Stimulated activated CD8-positive, alpha-beta memory T cell treated with anti-CD3 and anti-CD28 coated beads, Interleukin-4, amount 100 ng/mL, for 4 hours (primary cell): ENCODE measurements at regions not wholly inside any gene's neighbourhood (a gene's known extent, or its start where the extent isn't known, plus 50 kb on each side); places are given as distances from the start of the nearest gene placed in this dataset.
"Not testable (repeated sequence)": the region's sequence is repeated elsewhere in the genome, so short reads cannot be mapped to it uniquely, and the experiment has no call there.

Experiments used
- DNase-seq, 2 donors: peaks; one replicate each; pipeline ENCODE4 v3.0.0-alpha.2; 2020; ENCODE audit warnings: low read depth in 2 of 2, low spot score in 1 of 2

- no peak for DNase-seq
Observed at GRCh38 chr5:130957151-130957550, 207.9 kb downstream of the HINT1 start.

DNA sequence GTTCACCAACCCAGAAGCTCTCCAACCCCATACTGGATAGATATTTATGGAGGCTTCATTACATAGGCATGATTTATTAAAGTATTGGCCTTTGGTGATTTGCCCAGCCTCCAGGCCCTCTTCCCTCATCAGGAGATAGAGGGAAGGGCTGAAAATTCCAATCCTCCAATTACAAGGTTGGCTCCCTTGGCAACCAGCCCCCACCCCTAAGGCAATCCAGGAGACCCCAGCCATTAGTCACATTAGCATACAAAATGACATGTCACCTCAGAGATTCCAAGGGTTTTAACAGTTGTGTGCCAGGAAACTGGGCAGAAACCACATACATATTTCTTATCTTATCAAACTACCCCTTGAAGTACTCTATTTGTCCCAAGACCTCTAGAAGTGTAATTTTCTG lies 210.0 kb downstream of the HINT1 start:
- no peak for DNase-seq

- no peak for DNase-seq
Observed at GRCh38 chr5:130954336-130954735, 210.7 kb downstream of the HINT1 start.

DNA sequence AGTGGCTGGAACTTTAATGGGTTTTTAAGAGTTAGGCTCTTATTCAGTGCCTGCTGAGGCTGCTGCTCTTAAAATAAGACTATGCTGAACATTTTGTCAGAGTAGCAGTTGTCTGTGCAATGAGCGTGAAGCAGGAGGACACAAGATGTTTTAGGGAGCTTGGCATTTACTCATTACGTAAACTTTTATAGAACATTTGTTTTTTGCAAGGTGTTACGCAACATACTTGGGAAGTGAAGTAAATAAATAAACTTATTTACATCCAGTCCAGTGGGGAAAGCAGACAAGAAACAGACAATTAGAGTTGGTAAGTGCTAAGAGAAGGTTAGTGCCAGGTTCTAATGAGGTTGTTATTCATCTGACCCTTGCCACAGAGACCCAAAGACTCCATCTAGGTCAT lies 226.0 kb downstream of the HINT1 start:
- DNase-seq = no peak

DNA sequence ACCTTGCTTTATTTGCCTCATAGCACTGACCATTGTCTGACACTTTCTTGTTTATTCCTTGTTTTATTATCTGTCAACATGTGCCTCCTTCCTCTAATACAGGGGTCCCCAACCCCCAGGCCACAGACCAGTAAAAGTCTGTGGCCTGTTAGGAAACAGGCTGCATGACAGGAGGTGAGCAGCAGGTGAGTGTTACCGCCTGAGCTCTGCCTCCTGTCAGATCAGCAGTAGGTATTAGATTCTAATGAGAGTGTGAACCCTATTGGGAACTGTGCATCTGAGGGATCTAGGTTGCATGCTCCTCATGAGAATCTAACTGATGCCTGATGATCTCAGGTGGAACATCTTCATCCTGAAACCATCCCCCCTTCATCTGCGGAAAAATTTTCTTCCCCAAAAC lies 228.0 kb downstream of the HINT1 start:
- no peak for DNase-seq

DNA sequence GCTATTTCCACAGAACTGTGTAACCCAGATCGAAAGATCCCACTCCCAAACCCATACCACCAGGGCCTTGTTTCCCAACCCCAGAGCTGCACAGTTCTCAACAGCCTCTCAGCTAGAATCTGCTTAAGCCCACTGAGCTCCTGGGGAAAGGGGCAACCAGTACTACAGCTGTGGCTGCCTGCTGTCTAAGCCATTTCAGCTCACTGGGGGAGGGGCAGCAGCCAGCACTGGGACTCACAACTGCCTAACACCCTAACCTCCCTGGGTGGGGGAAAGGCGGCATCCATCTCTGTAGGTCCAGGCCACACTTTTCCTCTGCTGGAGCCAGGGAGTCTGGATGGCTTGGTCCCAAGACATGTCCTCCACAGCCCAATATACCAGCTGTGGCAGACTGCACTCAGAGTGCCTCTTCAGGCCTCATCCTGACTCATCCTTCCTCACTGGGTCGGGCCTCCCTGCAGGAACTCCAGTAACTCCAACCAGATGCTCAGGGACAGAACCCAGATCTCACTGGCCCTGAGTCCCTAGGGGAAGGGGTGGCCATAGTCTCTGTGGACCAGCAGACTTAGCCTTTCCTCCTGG lies 241.4 kb downstream of the HINT1 start:
- DNase-seq = no peak

- DNase-seq = no peak
Observed at GRCh38 chr5:130912088-130912487, 253.0 kb downstream of the HINT1 start.

GRCh38 chr5:130908186-130908585 lies 256.9 kb downstream of the HINT1 start:
- no peak for DNase-seq

GRCh38 chr5:130897537-130898195 lies 267.4 kb downstream of the HINT1 start:
- not testable (repeated sequence) for DNase-seq

- not testable (repeated sequence) for DNase-seq
Observed at GRCh38 chr5:130897181-130897536, 267.9 kb downstream of the HINT1 start.

DNA sequence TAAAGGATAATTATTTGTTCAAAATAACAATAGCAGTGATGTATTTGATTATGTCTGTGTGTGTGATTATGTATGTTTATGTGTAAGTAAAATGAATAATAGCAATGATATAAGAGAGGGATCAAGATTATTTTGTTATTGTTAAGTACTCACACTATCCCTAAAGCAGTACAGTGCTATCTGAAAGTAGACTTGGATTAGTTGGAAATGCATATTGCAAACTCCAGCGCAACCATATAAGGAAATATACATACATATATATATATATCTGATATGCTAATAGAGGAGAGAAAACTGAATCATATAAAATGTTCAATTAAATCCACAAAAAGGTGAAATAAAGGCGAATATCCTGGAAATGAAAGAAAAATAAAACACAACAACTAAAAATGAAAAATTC lies 268.4 kb downstream of the HINT1 start:
- no peak for DNase-seq

GRCh38 chr5:130893006-130893405 lies 272.1 kb downstream of the HINT1 start:
- DNase-seq = no peak

- DNase-seq = no peak
Observed at GRCh38 chr5:130890610-130891009, 274.4 kb downstream of the HINT1 start.

DNA sequence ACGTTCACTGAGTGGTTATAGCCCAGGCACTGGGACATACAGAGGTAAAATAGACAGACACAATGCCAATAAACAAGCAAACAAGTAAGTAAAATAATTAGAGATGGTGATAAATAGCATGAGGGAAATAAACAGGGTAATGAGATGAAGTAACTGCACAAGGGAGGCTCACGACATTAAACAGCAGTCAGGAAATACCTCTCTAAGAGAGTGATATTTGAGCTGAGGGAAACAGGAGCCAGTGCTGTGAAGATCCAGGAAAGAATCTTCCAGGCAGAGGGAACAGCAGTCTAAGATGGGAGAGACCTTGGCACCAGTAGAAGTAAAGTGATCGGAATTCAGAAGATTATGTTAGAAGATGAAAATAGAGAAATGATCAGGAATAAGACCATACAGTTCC lies 279.4 kb downstream of the HINT1 start:
- no peak for DNase-seq

GRCh38 chr5:130885027-130885426 lies 280.0 kb downstream of the HINT1 start:
- DNase-seq = no peak

DNA sequence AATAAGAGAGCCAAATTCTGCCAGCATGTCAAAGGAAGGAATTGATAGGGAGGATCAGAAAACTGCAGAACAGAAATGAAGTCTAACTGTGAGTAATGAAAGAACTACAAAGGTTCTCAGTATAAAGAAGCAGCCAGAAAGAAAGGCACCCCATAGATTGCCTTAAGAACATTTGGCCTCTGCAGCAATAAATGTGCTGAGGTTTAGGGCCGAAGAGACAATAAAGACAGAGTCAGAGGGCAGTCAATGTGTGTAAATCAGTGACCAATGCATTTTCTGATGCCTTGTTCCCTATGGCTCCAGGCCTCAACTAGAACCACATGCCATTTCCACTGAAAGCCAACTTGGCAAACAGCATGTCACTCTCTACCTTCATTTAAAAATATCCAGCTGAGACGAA lies 281.0 kb downstream of the HINT1 start:
- DNase-seq = no peak

GRCh38 chr5:130875656-130876055 lies 289.4 kb downstream of the HINT1 start:
- DNase-seq = no peak

DNA sequence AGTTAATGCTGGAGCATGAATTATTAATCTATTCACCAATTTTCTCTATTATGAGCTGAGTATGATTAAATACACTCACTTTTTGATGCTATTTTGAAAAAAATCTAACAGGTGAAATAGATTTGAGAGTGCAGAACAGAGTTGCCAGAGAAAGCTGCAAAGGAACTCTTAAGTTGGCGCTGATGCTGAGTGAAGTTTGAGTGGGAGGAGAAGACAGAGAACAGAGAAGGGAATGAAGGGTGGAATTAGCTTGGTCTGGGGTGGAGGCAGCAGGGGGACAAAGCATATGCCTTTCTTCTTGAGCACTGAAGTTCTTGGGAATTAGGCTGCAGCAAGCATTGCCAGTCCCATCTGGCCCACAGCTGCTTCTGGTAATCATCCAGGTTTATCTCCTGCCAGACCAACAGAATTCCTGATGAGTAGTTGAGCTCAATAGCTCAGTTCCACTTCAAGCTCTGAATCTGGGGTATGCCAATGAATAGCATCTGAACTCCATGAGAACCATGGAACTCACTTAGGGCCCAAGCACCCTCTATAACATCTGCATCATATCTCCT lies 290.1 kb downstream of the HINT1 start:
- no peak for DNase-seq

DNA sequence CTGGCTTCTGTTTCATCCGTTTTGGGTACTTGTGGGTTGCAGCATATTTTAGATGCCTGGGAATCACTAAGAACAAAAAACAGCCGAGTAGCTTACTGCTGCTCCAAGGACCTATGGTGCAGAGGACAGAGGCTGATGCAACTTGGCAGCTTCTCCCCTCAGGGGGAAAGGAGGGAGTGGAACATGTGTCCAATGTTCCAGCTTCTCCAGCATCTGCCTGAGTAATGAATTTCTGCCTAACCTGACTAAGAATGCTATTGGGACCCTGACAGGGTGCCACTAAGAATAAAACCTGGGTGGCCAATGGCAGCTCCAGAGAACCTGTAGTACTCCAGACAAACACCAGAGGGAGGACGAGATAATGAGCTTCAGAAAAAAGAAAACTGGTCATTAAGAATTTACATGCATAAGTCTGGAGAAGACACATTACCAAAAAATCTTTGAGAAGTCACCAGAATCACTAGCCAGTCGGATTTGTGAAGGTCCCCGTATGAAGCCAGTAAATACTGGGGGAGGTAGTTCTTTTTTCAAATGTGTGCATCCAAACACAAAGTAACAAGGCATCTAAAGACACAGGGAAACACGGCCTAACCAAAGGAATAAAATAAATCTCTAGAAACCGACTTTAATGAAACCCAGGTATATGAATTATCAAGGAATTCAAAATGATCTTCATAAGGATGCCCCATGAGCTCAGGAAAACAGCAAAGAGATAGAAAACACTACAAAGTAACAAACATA lies 293.5 kb downstream of the HINT1 start:
- DNase-seq = peak in 1 of 2 donors; percentile 2

- no peak for DNase-seq
Observed at GRCh38 chr5:130870691-130871090, 294.4 kb downstream of the HINT1 start.

DNA sequence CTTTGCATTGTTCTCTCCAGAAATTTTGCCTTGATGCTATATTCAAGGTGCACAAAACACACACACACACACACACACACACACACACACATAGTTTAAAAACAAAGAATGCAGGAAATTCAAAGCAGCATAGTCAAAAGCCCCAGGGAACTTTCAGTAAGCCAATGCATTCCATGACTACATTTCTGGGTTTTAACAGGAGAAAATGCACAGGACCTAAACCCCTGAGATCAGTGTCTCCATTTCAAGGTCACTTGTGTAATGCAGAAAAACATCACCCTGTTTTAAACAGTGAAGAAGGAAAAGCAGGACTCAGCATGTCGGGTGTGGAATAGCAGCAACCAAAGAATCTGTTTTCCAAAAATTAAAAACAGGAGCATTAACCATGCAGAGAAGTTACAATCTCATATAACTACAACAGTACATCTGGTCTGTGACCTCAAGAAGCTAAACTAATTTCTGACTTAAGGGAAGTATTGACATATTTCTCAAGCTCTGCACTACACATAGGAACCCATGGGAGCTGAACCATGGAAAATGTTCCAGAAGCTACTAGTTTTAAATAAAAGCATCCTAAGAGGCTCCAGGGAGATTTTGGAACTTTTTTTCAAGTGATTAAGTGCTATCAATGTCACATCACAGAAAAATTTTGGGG lies 296.7 kb downstream of the HINT1 start:
- no peak for DNase-seq
